ENCODE measurements at regions not wholly inside any gene's neighbourhood (a gene's known extent, or its start where the extent isn't known, plus 50 kb on each side); places are given as distances from the start of the nearest gene placed in this dataset.

DNA sequence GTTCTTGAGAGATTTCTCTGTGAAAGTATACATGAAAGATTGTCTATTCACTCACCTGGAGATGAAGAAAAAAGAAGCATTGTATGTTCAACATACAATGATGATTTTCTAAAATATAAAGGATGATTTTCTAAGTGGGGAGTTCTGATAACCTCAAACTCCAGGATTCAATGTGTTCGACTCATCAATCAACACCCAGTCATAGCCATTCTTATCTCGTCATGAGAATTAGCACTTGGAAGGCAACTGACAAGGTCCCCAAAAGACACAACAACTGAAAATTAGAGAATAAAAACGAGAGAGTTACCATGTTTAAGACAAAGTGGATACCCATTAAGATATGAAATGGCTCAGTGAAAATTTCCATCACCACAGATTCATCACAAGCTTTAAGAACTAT is 52.1 kb upstream of the SIMC1 start:
- DNase-seq, result no peak
- no peak for ATAC-seq (ENCODE audit: insufficient read depth, low FRiP score)
- Histone ChIP-seq H3K9me3 (ENCODE audit: control insufficient read depth in 4 of 4, insufficient read depth in 3 of 4, low read length in 3 of 4) (peaks cover 0 to 2% (median 0%) of the 10 kb centered on the region in 4 donors), H3K4me1 (ENCODE audit: control insufficient read depth in 5 of 5, insufficient read depth in 5 of 5, low read length in 5 of 5) (peaks cover 0 to 7% (median 2%) of the 10 kb centered on the region in 5 donors), H3K4me3 (no peak overlapping the region), H3K27ac (ENCODE audit: low read depth in 1 of 2, low read length in 1 of 2) (no peak overlapping the region), H3K9ac (ENCODE audit: insufficient read depth in 1 of 2, low read length in 2 of 2) (no peak overlapping the region), H3K36me3 (ENCODE audit: control insufficient read depth in 4 of 4, insufficient read depth in 4 of 4, low read length in 4 of 4) (no peaks in the 10 kb centered on the region), H3K27me3 (ENCODE audit: control insufficient read depth in 3 of 3, insufficient read depth in 3 of 3, low read length in 2 of 3) (no peaks in the 10 kb centered on the region)
- TF ChIP-seq, protein P1, sequence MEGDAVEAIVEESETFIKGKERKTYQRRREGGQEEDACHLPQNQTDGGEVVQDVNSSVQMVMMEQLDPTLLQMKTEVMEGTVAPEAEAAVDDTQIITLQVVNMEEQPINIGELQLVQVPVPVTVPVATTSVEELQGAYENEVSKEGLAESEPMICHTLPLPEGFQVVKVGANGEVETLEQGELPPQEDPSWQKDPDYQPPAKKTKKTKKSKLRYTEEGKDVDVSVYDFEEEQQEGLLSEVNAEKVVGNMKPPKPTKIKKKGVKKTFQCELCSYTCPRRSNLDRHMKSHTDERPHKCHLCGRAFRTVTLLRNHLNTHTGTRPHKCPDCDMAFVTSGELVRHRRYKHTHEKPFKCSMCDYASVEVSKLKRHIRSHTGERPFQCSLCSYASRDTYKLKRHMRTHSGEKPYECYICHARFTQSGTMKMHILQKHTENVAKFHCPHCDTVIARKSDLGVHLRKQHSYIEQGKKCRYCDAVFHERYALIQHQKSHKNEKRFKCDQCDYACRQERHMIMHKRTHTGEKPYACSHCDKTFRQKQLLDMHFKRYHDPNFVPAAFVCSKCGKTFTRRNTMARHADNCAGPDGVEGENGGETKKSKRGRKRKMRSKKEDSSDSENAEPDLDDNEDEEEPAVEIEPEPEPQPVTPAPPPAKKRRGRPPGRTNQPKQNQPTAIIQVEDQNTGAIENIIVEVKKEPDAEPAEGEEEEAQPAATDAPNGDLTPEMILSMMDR (IDR thresholded peaks at IDR 0.05; ENCODE audit: control extremely low read depth, extremely low read depth), result no peak
- WGBS, 2 donors, result 86 to 91% methylated on average over 3 of the region's 3 CpGs

DNA sequence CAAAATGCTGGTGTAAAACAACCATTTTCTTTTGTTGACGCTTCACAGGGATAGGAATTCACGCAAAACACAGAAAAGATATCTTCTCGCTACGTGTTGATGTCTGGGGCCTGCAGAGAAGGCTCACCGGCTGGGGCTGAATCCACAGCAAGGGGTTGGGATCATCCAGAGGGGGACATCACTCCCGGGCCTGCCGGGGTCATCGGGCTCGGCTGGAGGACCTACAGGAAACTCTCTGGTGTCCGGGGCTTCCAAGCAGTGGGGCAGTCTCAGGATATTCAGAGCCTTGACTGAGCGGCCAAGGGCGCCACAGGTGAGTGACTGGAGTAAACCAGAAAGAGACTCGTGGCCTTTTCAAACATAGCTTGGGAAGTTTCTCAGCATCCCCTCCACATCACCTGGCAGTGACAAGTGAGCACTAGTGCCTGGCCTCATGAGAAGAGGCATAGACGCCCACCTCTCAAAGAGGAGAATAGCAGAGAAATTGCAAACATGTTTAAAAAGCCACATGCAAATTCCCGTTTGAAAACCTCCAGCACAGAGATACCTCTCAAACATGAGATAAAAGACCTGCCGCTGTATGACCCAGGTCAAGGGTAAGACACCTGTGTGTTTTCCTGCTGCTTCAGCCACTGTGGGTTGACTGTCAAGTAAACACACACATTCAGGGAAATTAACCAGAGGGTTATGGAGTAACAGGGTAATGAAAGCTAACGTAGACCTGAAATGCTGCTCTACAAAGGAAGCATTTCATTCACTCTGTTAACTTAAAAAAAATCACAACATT is 50.8 kb upstream of the SIMC1 start:
- Histone ChIP-seq H3K27ac (ENCODE audit: low read depth in 1 of 2, low read length in 1 of 2) (no peak overlapping the region), H3K36me3 (ENCODE audit: control insufficient read depth in 4 of 4, insufficient read depth in 4 of 4, low read length in 4 of 4) (no peaks in the 10 kb centered on the region), H3K27me3 (ENCODE audit: control insufficient read depth in 3 of 3, insufficient read depth in 3 of 3, low read length in 2 of 3) (peaks cover 0 to under 1% (median 0%) of the 10 kb centered on the region in 3 donors), H3K4me3 (no peak overlapping the region), H3K4me1 (ENCODE audit: control insufficient read depth in 5 of 5, insufficient read depth in 5 of 5, low read length in 5 of 5) (peaks cover 0 to 7% (median 2%) of the 10 kb centered on the region in 5 donors), H3K9me3 (ENCODE audit: control insufficient read depth in 4 of 4, insufficient read depth in 3 of 4, low read length in 3 of 4) (peaks cover 0 to 2% (median 0%) of the 10 kb centered on the region in 4 donors), H3K9ac (ENCODE audit: insufficient read depth in 1 of 2, low read length in 2 of 2) (no peak overlapping the region)
- ATAC-seq (ENCODE audit: insufficient read depth, low FRiP score), result no peak
- DNase-seq, result no peak
- 72 to 82% methylated on average over 17 of the region's 17 CpGs for WGBS, 2 donors
- TF ChIP-seq, protein P1 (IDR thresholded peaks at IDR 0.05; ENCODE audit: control extremely low read depth, extremely low read depth), result no peak

DNA sequence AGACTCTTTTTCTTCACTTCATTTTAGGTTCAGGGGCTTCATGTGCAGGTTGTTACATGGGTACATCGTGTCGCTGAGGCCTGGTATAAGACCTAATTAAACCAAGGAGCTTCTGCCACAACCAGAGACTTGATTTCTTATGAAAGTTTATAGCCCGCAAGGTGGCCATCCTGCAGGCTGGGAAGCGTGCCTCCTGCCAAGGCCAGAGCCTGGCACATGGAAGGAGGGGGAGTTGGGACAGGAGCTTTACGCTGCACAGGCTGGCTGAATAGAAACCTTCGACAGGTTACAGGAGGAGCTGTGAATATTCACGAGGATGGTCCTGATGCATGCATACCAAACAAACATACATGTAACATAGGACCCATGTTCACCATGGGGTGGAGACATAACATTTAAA is 50.1 kb upstream of the SIMC1 start:
- Histone ChIP-seq H3K36me3 (ENCODE audit: control insufficient read depth in 4 of 4, insufficient read depth in 4 of 4, low read length in 4 of 4) (no peaks in the 10 kb centered on the region), H3K27ac (ENCODE audit: low read depth in 1 of 2, low read length in 1 of 2) (no peak overlapping the region), H3K4me3 (no peak overlapping the region), H3K9ac (ENCODE audit: insufficient read depth in 1 of 2, low read length in 2 of 2) (no peak overlapping the region), H3K9me3 (ENCODE audit: control insufficient read depth in 4 of 4, insufficient read depth in 3 of 4, low read length in 3 of 4) (peaks cover 0 to 2% (median 0%) of the 10 kb centered on the region in 4 donors), H3K4me1 (ENCODE audit: control insufficient read depth in 5 of 5, insufficient read depth in 5 of 5, low read length in 5 of 5) (peaks cover 0 to 7% (median 2%) of the 10 kb centered on the region in 5 donors), H3K27me3 (ENCODE audit: control insufficient read depth in 3 of 3, insufficient read depth in 3 of 3, low read length in 2 of 3) (peaks cover 0 to 5% (median 0%) of the 10 kb centered on the region in 3 donors)
- DNase-seq (no peak), ATAC-seq (ENCODE audit: insufficient read depth, low FRiP score) (no peak)
- 93 to 95% methylated on average over 7 of the region's 7 CpGs for WGBS, 2 donors
- TF ChIP-seq, protein P1 (IDR thresholded peaks at IDR 0.05; ENCODE audit: control extremely low read depth, extremely low read depth), result no peak

All from lung (tissue), 11 donors.